PC-3 (cell line): ENCODE measurements at regions not wholly inside any gene's neighbourhood (a gene's known extent, or its start where the extent isn't known, plus 50 kb on each side); places are given as distances from the start of the nearest gene placed in this dataset.

Experiments used
- ATAC-seq: fragments of 200-7000 bp; cut with Tn5 transposase; 2 replicates; pipeline ENCODE4 v1.9.1; 2020; ENCODE audit warnings: mild to moderate bottlenecking, moderate library complexity
- BruUV-seq: library from RNA; stranded (reverse); fragments of 400-500 nt; replicated peaks from 2 replicates; lab custom pipeline; 2021; lab: Mats Ljungman, UMichigan
- CTCF ChIA-PET: fragments of 300-600 bp; sonication (Branson Sonifier 250); formaldehyde crosslinking; loops from one replicate; lab custom pipeline; 2022; ENCODE audit warnings: antibody characterized with exemption; lab: Charles Lee
- POLR2A ChIA-PET: fragments of 300-600 bp; sonication (Branson Sonifier 250); formaldehyde crosslinking; loops from one replicate; lab custom pipeline; 2022; ENCODE audit warnings: antibody characterized with exemption; ENCODE audit not compliant: unreplicated experiment; lab: Charles Lee
- DNase-seq: peaks from one replicate; pipeline ENCODE4 v3.0.0-alpha.2; 2015
- H2AFZ ChIP-seq: fragments of 300-600 bp; sonication (generic); 2 replicates; pipeline ENCODE4 v1.6.0; 2016; ENCODE audit warnings: antibody characterized with exemption, low read length
- H3F3A ChIP-seq: fragments of 300-600 bp; sonication (generic); one replicate; pipeline ENCODE4 v1.6.0; 2017; ENCODE audit warnings: antibody characterized with exemption, low read length, control low read depth, mild to moderate bottlenecking; ENCODE audit not compliant: unreplicated experiment
- H3K27ac ChIP-seq: fragments of 300-600 bp; sonication (generic); 2 replicates; pipeline ENCODE4 v1.5.1; 2016; ENCODE audit warnings: mild to moderate bottlenecking, low read length
- H3K27me3 ChIP-seq: fragments of 300-600 bp; sonication (generic); 2 replicates; pipeline ENCODE4 v1.6.1; 2016; ENCODE audit warnings: low read length, mixed read lengths
- H3K36me3 ChIP-seq: fragments of 300-600 bp; sonication (generic); 2 replicates; pipeline ENCODE4 v1.6.1; 2016; ENCODE audit warnings: low read depth, mixed run types, low read length, mixed read lengths
- H3K4me1 ChIP-seq: fragments of 300-600 bp; sonication (generic); 2 replicates; pipeline ENCODE4 v1.5.1; 2016; ENCODE audit warnings: low read length; ENCODE audit not compliant: insufficient read depth
- H3K4me2 ChIP-seq: fragments of 300-600 bp; sonication (generic); 2 replicates; pipeline ENCODE4 v1.6.0; 2016; ENCODE audit warnings: low read length
- H3K4me3 ChIP-seq: fragments of 300-600 bp; sonication (generic); 2 replicates; pipeline ENCODE4 v1.5.1; 2016; ENCODE audit warnings: mild to moderate bottlenecking, low read length, mixed read lengths
- H3K79me2 ChIP-seq: fragments of 300-600 bp; sonication (generic); 2 replicates; pipeline ENCODE4 v1.6.1; 2017; ENCODE audit warnings: low read length, mixed read lengths
- H3K9ac ChIP-seq: fragments of 300-600 bp; sonication (generic); 2 replicates; pipeline ENCODE4 v1.6.0; 2016; ENCODE audit warnings: mild to moderate bottlenecking, low read length
- H3K9me2 ChIP-seq: fragments of 300-600 bp; sonication (generic); replicated peaks from 2 replicates; pipeline ENCODE4 v1.6.1; 2016; ENCODE audit warnings: mixed run types, low read length, mixed read lengths
- H3K9me3 ChIP-seq: fragments of 300-600 bp; sonication (generic); 2 replicates; pipeline ENCODE4 v1.6.1; 2016; ENCODE audit warnings: low read length, mixed read lengths
- H4K20me1 ChIP-seq: fragments of 300-600 bp; sonication (generic); 2 replicates; pipeline ENCODE4 v1.6.1; 2016; ENCODE audit warnings: low read length, mixed read lengths
- EZH2 ChIP-seq: fragments of 300-600 bp; sonication (generic); IDR thresholded peaks from one replicate; pipeline ENCODE4 v1.6.1; 2017; ENCODE audit warnings: antibody characterized with exemption, mild to moderate bottlenecking, low read length; ENCODE audit not compliant: unreplicated experiment
- EZH2phosphoT487 ChIP-seq: fragments of 300-600 bp; sonication (generic); IDR thresholded peaks from 2 replicates; pipeline ENCODE4 v1.6.1; 2018; ENCODE audit warnings: mild to moderate bottlenecking, antibody characterized with exemption, low read length, borderline replicate concordance
- intact Hi-C: fragments of 100-400 bp; cut with micrococcal nuclease; formaldehyde crosslinking; loops from 2 replicates; pipeline ENCODE4 v1.9.0; 2023
- TF ChIP-seq, protein P1 (sequence below): fragments of 300-600 bp; sonication (generic); conservative IDR thresholded peaks from 2 replicates; pipeline ENCODE4 v1.5.1; 2017; ENCODE audit warnings: antibody characterized with exemption, low read depth, mild to moderate bottlenecking, low read length

DNA sequence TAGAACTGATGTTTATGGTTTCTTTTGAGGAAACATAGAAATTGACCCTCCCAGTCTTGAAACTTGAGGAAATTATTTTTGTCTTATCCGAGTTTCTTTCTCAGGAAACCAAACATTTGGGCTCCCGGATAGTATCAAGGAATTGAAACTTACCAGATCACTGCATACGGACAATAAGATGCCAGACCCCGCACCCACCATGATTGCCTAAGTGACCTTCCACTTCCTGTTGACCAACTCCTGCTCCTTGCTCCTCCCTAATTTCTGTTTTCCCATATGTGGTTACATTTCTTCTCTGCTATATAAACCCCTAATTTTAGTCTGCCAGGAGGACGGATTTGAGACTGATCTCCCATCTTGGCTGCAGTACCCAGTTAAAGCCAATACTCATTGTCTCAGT, 118.4 kb upstream of the TPRG1 start:
- TF ChIP-seq, protein P1, sequence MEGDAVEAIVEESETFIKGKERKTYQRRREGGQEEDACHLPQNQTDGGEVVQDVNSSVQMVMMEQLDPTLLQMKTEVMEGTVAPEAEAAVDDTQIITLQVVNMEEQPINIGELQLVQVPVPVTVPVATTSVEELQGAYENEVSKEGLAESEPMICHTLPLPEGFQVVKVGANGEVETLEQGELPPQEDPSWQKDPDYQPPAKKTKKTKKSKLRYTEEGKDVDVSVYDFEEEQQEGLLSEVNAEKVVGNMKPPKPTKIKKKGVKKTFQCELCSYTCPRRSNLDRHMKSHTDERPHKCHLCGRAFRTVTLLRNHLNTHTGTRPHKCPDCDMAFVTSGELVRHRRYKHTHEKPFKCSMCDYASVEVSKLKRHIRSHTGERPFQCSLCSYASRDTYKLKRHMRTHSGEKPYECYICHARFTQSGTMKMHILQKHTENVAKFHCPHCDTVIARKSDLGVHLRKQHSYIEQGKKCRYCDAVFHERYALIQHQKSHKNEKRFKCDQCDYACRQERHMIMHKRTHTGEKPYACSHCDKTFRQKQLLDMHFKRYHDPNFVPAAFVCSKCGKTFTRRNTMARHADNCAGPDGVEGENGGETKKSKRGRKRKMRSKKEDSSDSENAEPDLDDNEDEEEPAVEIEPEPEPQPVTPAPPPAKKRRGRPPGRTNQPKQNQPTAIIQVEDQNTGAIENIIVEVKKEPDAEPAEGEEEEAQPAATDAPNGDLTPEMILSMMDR, result no peak
- TF ChIP-seq EZH2 (no peak), EZH2phosphoT487 (no peak)
- no peaks in the 10 kb centered on the region for H4K20me1 ChIP-seq
- BruUV-seq, result no TSS peak
- no peaks in the 10 kb centered on the region for H3K9me3 ChIP-seq
- H2AFZ ChIP-seq, result no peak overlapping the region
- H3K9ac ChIP-seq, result no peak overlapping the region
- no peaks in the 10 kb centered on the region for H3K27me3 ChIP-seq
- ChIA-PET CTCF (no interaction called here), POLR2A (no interaction called here)
- H3K4me3 ChIP-seq, result no peak overlapping the region
- H3K4me1 ChIP-seq, result no peaks in the 10 kb centered on the region
- no peaks in the 10 kb centered on the region for H3K9me2 ChIP-seq
- intact Hi-C loops, result loop anchor here (5.0 kb wide), 1 partner anchor 79 kb away; no protein-coding TSS in a partner anchor
- H3K79me2 ChIP-seq, result no peaks in the 10 kb centered on the region
- H3K36me3 ChIP-seq, result no peaks in the 10 kb centered on the region
- H3F3A ChIP-seq, result no peaks in the 10 kb centered on the region
- ATAC-seq (no peak), DNase-seq (no peak)
- H3K4me2 ChIP-seq, result no peak overlapping the region
- no peak overlapping the region for H3K27ac ChIP-seq

DNA sequence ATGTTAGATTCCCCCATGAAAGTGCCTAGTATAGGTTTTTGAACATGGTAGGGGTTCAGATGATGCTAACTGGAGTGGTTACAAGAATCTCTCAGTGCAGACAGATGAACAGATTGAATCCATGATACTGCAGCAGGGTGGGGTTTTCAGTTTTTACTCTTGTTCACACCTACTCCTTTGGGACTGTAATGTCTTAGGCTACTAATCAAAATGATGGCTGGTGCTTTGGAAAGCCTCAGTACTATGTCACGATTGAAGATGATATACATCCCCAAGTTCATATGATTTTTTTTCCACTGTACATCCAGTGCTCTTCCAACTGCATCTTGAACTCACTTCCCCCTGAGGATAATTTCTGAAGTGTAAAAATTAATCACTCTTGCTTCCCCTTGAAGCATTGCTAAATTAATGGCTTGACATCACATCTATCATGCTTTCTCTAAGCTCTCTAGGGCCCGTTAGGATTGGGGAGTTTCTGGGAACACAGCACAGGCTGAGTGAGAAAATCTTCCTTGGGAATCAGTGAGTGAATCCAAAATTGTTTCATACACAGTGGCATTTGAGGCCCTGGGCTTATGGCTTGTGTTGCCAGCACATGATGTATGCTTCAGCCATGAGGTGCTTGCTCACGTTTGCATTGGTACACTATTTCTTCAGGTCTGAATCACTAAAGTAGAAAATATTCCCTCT, 115.0 kb upstream of the TPRG1 start:
- Histone ChIP-seq H3F3A (no peaks in the 10 kb centered on the region), H3K27me3 (no peaks in the 10 kb centered on the region), H2AFZ (no peak overlapping the region), H4K20me1 (no peaks in the 10 kb centered on the region), H3K36me3 (no peaks in the 10 kb centered on the region), H3K27ac (no peak overlapping the region), H3K9ac (no peak overlapping the region), H3K4me3 (no peak overlapping the region), H3K9me3 (no peaks in the 10 kb centered on the region), H3K9me2 (no peaks in the 10 kb centered on the region), H3K79me2 (no peaks in the 10 kb centered on the region), H3K4me2 (no peak overlapping the region), H3K4me1 (no peaks in the 10 kb centered on the region)
- TF ChIP-seq EZH2phosphoT487 (no peak), EZH2 (no peak)
- TF ChIP-seq, protein P1, result no peak
- intact Hi-C loops, result no loop called here
- ChIA-PET POLR2A (no interaction called here), CTCF (no interaction called here)
- BruUV-seq, result no TSS peak
- DNase-seq (no peak), ATAC-seq (no peak)

- ChIA-PET CTCF (no interaction called here), POLR2A (no interaction called here)
- TF ChIP-seq, protein P1, result no peak
- H2AFZ ChIP-seq, result no peak overlapping the region
- BruUV-seq, result no TSS peak
- H3K4me2 ChIP-seq, result no peak overlapping the region
- no peaks in the 10 kb centered on the region for H3F3A ChIP-seq
- H3K27me3 ChIP-seq, result no peaks in the 10 kb centered on the region
- H3K9me2 ChIP-seq, result no peaks in the 10 kb centered on the region
- no peaks in the 10 kb centered on the region for H3K4me1 ChIP-seq
- H3K9me3 ChIP-seq, result no peaks in the 10 kb centered on the region
- no peaks in the 10 kb centered on the region for H3K79me2 ChIP-seq
- no peak overlapping the region for H3K4me3 ChIP-seq
- intact Hi-C loops, result no loop called here
- H3K36me3 ChIP-seq, result no peaks in the 10 kb centered on the region
- no peak for ATAC-seq
- no peak overlapping the region for H3K9ac ChIP-seq
- no peaks in the 10 kb centered on the region for H4K20me1 ChIP-seq
- no peak overlapping the region for H3K27ac ChIP-seq
- DNase-seq, result no peak
These were observed 114.4 kb upstream of the TPRG1 start for GRCh38 chr3:189057369-189057768.
